MM.1S (cell line): ENCODE measurements at regions not wholly inside any gene's neighbourhood (a gene's known extent, or its start where the extent isn't known, plus 50 kb on each side); places are given as distances from the start of the nearest gene placed in this dataset.

Experiments
- EZH2 ChIP-seq: fragments of 300-600 bp; sonication (generic); optimal IDR thresholded peaks from 2 replicates; pipeline ENCODE3; 2017; ENCODE audit warnings: low read depth, mild to moderate bottlenecking, antibody characterized with exemption, low read length, mixed read lengths
- EZH2phosphoT487 ChIP-seq: fragments of 300-600 bp; sonication (generic); IDR thresholded peaks from 2 replicates; pipeline ENCODE4 v1.6.1; 2018; ENCODE audit warnings: antibody characterized with exemption, low read length
- TF ChIP-seq, protein P1 (sequence below): fragments of 300-600 bp; sonication (generic); IDR thresholded peaks from 2 replicates; pipeline ENCODE4 v1.5.1; 2016; ENCODE audit warnings: antibody characterized with exemption, low read length, mixed read lengths

DNA sequence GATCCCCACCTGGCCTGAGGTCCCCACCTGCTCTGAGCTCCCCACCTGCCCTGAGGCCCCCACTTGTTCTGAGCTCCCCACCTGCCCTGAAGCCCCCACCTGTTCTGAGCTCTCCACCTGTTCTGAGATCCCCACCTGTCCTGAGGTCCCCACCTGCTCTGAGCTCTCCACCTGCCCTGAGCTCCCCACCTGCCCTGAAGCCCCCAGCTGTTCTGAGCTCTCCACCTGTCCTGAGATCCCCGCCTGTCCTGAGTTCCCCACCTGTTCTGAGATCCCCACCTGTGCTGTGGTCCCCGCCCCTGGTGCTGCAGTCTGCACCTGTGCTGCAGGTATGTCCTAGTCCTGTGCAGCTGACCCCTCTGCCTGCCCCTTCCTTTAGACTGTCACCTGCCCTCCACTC, 561.6 kb downstream of the TCERG1L start:
- TF ChIP-seq, protein P1, sequence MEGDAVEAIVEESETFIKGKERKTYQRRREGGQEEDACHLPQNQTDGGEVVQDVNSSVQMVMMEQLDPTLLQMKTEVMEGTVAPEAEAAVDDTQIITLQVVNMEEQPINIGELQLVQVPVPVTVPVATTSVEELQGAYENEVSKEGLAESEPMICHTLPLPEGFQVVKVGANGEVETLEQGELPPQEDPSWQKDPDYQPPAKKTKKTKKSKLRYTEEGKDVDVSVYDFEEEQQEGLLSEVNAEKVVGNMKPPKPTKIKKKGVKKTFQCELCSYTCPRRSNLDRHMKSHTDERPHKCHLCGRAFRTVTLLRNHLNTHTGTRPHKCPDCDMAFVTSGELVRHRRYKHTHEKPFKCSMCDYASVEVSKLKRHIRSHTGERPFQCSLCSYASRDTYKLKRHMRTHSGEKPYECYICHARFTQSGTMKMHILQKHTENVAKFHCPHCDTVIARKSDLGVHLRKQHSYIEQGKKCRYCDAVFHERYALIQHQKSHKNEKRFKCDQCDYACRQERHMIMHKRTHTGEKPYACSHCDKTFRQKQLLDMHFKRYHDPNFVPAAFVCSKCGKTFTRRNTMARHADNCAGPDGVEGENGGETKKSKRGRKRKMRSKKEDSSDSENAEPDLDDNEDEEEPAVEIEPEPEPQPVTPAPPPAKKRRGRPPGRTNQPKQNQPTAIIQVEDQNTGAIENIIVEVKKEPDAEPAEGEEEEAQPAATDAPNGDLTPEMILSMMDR: no peak
- no peak for TF ChIP-seq EZH2
- no peak for TF ChIP-seq EZH2phosphoT487
